WTC11 (cell line): ENCODE measurements at regions not wholly inside any gene's neighbourhood (a gene's known extent, or its start where the extent isn't known, plus 50 kb on each side); places are given as distances from the start of the nearest gene placed in this dataset.

ENCODE experiments used
- ATAC-seq: fragments of 200-7000 bp; cut with Tn5 transposase; 2 replicates; pipeline ENCODE4 v1.10.0; 2021; ENCODE audit warnings: mild to moderate bottlenecking, moderate library complexity
- CTCF ChIA-PET: fragments of 300-600 bp; sonication (Branson Sonifier 250); formaldehyde crosslinking; loops from one replicate; lab custom pipeline; 2021; ENCODE audit warnings: antibody characterized with exemption; lab: Charles Lee
- POLR2A ChIA-PET: fragments of 350-600 bp; sonication (Branson Sonifier 250); formaldehyde crosslinking; loops from one replicate; lab custom pipeline; 2021; ENCODE audit warnings: antibody characterized with exemption; lab: Charles Lee
- DNase-seq: peaks from one replicate; pipeline ENCODE4 v3.0.0; 2021; ENCODE audit warnings: low spot score
- H3K27ac Mint-ChIP-seq: 2 replicates; pipeline ENCODE4 v1.8.0; 2021; ENCODE audit warnings: mixed read lengths
- H3K27me3 Mint-ChIP-seq: 2 replicates; pipeline ENCODE4 v1.8.0; 2021; ENCODE audit warnings: low read depth, mild to moderate bottlenecking, moderate library complexity, mixed read lengths
- H3K36me3 Mint-ChIP-seq: 2 replicates; pipeline ENCODE4 v1.8.0; 2021; ENCODE audit warnings: mixed read lengths
- H3K4me1 Mint-ChIP-seq: 2 replicates; pipeline ENCODE4 v1.8.0; 2022; ENCODE audit warnings: mixed read lengths
- H3K4me3 Mint-ChIP-seq: 2 replicates; pipeline ENCODE4 v1.8.0; 2021; ENCODE audit warnings: mild to moderate bottlenecking, moderate library complexity, mixed read lengths
- H3K9me3 Mint-ChIP-seq: 2 replicates; pipeline ENCODE4 v1.8.0; 2021; ENCODE audit warnings: mixed read lengths
- CBFB ChIP-seq: sonication (generic); formaldehyde crosslinking; IDR thresholded peaks from 2 replicates; pipeline ENCODE4 v1.8.1; 2022; ENCODE audit warnings: mild to moderate bottlenecking, low read depth, missing genetic modification reagents
- ETV6 ChIP-seq: sonication (generic); formaldehyde crosslinking; IDR thresholded peaks from 2 replicates; pipeline ENCODE4 v1.8.1; 2022; ENCODE audit warnings: mild to moderate bottlenecking, missing genetic modification reagents
- FOXK1 ChIP-seq: sonication (generic); formaldehyde crosslinking; IDR thresholded peaks from 2 replicates; pipeline ENCODE4 v1.8.0; 2022; ENCODE audit warnings: mild to moderate bottlenecking, moderate library complexity, missing genetic modification reagents
- GRHL2 ChIP-seq: fragments of 250-450 bp; sonication (Bioruptor Pico); IDR thresholded peaks from 2 replicates; pipeline ENCODE4 v1.8.0; 2022; ENCODE audit warnings: mild to moderate bottlenecking, moderate library complexity; ENCODE audit not compliant: insufficient replicate concordance, severe bottlenecking
- IRF2 ChIP-seq: sonication (generic); formaldehyde crosslinking; IDR thresholded peaks from 2 replicates; pipeline ENCODE4 v1.8.0; 2022; ENCODE audit warnings: low read depth, missing genetic modification reagents, borderline replicate concordance
- JAZF1 ChIP-seq: fragments of 250-450 bp; sonication (Bioruptor Pico); IDR thresholded peaks from 2 replicates; pipeline ENCODE4 v1.9.0; 2021; ENCODE audit warnings: moderate library complexity, mild to moderate bottlenecking, inconsistent platforms
- MYBL2 ChIP-seq: sonication (generic); formaldehyde crosslinking; IDR thresholded peaks from 2 replicates; pipeline ENCODE4 v1.8.1; 2023; ENCODE audit warnings: mild to moderate bottlenecking, moderate library complexity, missing genetic modification reagents
- NFE2L1 ChIP-seq: sonication (generic); formaldehyde crosslinking; IDR thresholded peaks from 2 replicates; pipeline ENCODE4 v1.8.1; 2023; ENCODE audit warnings: missing genetic modification reagents
- NFYB ChIP-seq: sonication (generic); formaldehyde crosslinking; conservative IDR thresholded peaks from 2 replicates; pipeline ENCODE4 v1.8.0; 2022; ENCODE audit warnings: low read depth, missing genetic modification reagents
- OVOL2 ChIP-seq: fragments of 250-450 bp; sonication (Bioruptor Pico); IDR thresholded peaks from 2 replicates; pipeline ENCODE4 v1.9.0; 2021; ENCODE audit warnings: mild to moderate bottlenecking, borderline replicate concordance
- TCF7 ChIP-seq: sonication (generic); formaldehyde crosslinking; IDR thresholded peaks from 2 replicates; pipeline ENCODE4 v1.8.0; 2022; ENCODE audit warnings: mild to moderate bottlenecking, low read depth, missing genetic modification reagents, moderate library complexity
- ZBTB21 ChIP-seq: sonication (generic); formaldehyde crosslinking; IDR thresholded peaks from 2 replicates; pipeline ENCODE4 v1.8.1; 2023; ENCODE audit warnings: mild to moderate bottlenecking, missing genetic modification reagents, borderline replicate concordance
- ZNF121 ChIP-seq: sonication (generic); formaldehyde crosslinking; IDR thresholded peaks from 2 replicates; pipeline ENCODE4 v1.8.0; 2023; ENCODE audit warnings: missing genetic modification reagents
- ZNF219 ChIP-seq: sonication (generic); formaldehyde crosslinking; IDR thresholded peaks from 2 replicates; pipeline ENCODE4 v1.8.0; 2023; ENCODE audit warnings: missing genetic modification reagents, mild to moderate bottlenecking, borderline replicate concordance
- TF ChIP-seq, protein P1 (sequence below): sonication (generic); formaldehyde crosslinking; IDR thresholded peaks from 2 replicates; pipeline ENCODE4 v1.8.0; 2023; ENCODE audit warnings: mild to moderate bottlenecking, missing genetic modification reagents
- TF ChIP-seq, protein P2 (sequence below): fragments of 250-450 bp; sonication (Bioruptor Pico); IDR thresholded peaks from 2 replicates; pipeline ENCODE4 v1.9.0; 2021; ENCODE audit warnings: moderate library complexity, mild to moderate bottlenecking, inconsistent platforms, borderline replicate concordance
- TF ChIP-seq, protein P3 (sequence below): sonication (generic); formaldehyde crosslinking; IDR thresholded peaks from 2 replicates; pipeline ENCODE4 v1.8.0; 2023; ENCODE audit warnings: missing genetic modification reagents

DNA sequence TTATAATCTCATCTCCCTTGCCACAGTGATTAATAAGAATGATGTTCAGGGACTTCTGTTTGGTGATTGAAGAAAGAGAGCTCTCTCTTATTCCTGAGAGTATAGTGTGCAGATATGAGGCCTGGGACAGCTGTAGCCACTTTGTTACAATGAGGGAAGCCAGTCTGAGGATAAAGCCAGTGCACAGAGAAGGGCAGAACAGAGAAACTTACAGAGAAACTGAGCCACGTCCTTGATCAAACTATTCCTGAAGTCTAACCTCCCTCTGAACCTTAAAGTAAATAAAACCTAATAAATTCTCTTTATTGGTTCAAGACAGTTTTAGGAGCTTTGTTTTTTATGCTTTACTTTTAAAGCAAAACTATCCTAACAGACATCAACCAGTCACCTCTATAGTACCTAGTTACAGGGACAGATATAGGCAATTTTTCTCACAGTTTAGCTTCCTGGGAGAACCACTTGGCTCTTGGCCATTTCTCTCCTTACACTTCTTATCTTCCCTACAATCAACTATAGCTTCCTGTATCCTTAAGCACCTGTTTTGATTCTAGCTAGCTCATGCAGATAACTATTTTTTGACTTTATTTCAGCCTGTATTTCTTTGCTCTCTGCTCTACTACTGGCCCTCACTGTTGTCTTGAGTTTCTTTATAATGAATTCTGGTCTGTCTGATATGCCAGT lies 284.4 kb downstream of the SHQ1 start (continued):
- TF ChIP-seq, protein P1, sequence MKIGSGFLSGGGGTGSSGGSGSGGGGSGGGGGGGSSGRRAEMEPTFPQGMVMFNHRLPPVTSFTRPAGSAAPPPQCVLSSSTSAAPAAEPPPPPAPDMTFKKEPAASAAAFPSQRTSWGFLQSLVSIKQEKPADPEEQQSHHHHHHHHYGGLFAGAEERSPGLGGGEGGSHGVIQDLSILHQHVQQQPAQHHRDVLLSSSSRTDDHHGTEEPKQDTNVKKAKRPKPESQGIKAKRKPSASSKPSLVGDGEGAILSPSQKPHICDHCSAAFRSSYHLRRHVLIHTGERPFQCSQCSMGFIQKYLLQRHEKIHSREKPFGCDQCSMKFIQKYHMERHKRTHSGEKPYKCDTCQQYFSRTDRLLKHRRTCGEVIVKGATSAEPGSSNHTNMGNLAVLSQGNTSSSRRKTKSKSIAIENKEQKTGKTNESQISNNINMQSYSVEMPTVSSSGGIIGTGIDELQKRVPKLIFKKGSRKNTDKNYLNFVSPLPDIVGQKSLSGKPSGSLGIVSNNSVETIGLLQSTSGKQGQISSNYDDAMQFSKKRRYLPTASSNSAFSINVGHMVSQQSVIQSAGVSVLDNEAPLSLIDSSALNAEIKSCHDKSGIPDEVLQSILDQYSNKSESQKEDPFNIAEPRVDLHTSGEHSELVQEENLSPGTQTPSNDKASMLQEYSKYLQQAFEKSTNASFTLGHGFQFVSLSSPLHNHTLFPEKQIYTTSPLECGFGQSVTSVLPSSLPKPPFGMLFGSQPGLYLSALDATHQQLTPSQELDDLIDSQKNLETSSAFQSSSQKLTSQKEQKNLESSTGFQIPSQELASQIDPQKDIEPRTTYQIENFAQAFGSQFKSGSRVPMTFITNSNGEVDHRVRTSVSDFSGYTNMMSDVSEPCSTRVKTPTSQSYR (CRISPR knock-in tag): no peak

DNA sequence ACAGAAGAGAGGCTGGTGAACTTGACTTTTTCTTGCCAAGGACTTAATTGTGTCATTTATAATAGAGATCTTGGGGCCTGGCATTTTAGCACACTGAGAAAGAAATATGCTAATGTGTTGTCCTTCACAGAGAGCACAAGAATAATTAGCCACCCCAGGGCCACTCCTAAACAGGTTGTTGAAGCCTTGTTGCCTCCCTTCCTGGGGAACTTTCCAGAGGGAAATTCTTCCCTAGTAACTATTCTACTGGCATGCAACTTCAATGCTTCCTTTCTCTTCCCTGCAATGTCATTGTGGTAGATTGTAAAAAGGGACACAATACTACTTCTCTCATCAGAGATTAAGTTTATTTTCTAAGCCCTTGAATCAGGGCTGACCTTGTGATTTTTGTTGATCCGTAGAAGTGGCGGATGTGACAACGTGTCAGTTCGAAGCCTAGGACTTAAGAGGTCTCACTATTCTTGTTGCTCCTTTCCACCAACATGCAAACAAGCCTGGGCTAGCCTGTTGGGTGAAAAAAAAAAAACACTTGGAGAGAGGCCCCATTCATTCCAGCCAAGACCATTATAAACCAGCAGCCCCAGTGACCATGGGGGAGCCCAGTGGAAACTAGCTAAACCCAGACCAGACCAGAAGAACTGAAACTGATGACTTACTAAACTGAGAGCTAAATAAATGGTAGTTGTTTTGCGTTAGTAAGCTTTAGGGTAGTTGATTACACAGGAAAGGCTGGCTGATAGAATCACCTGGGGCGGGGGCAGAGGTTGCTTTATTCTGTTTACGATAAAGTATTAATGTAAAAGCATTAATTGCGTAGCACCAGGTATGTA lies 287.2 kb downstream of the SHQ1 start:
- Mint-ChIP-seq H3K27ac (peak overlapping the region; percentile 99), H3K27me3 (peaks cover 3% of the 10 kb centered on the region; the same call in 1 of the 2 replicates), H3K4me1 (peaks cover 33% of the 10 kb centered on the region), H3K9me3 (peaks cover 22% of the 10 kb centered on the region), H3K4me3 (no peak overlapping the region), H3K36me3 (peaks cover 32% of the 10 kb centered on the region)
- TF ChIP-seq JAZF1 (CRISPR knock-in tag): no peak
- TF ChIP-seq ETV6 (CRISPR knock-in tag): 0 out of 2 replicates have a peak, but pooled peaks have one; percentile 52
- CTCF ChIA-PET: no interaction called here
- ATAC-seq (peak; percentile 80), DNase-seq (no peak)
- POLR2A ChIA-PET: interaction anchor here (0.7 kb wide), 1 partner anchor 272 kb away, joined by 3 read pairs; no protein-coding TSS in a partner anchor

DNA sequence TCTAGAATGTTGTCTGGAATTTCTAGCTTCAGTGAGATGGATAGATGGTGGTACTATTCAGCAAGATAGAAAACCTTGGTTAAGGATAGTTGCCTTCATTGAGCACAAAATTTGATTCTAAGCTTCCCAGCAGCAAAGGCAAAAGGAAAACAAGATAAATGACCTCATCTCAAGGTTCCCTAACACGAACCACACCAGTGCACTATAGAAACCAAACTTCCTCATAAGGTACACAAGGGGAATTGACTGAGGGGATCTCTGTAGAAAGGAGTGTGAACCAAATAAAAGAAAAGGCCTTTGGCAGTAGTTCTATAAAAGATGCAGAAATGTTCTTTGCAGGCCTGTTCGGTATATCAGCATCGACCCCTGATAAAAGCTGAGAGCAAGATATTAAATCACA lies 288.9 kb downstream of the SHQ1 start:
- Mint-ChIP-seq H3K4me1 (peaks cover 25% of the 10 kb centered on the region), H3K4me3 (no peak overlapping the region), H3K36me3 (peaks cover 32% of the 10 kb centered on the region), H3K9me3 (peaks cover 22% of the 10 kb centered on the region), H3K27ac (no peak overlapping the region), H3K27me3 (peaks cover 3% of the 10 kb centered on the region; the same call in 1 of the 2 replicates)
- ATAC-seq: no peak
- no peak for DNase-seq
- ChIA-PET POLR2A (no interaction called here), CTCF (interaction anchor here (0.7 kb wide), 1 partner anchor 24 kb away, joined by 3 read pairs; no protein-coding TSS in a partner anchor)
- TF ChIP-seq MYBL2 (CRISPR knock-in tag) (no peak), TCF7 (CRISPR knock-in tag) (no peak), ZNF121 (CRISPR knock-in tag) (no peak), GRHL2 (CRISPR knock-in tag) (no peak), FOXK1 (no peak)
- TF ChIP-seq, protein P2, sequence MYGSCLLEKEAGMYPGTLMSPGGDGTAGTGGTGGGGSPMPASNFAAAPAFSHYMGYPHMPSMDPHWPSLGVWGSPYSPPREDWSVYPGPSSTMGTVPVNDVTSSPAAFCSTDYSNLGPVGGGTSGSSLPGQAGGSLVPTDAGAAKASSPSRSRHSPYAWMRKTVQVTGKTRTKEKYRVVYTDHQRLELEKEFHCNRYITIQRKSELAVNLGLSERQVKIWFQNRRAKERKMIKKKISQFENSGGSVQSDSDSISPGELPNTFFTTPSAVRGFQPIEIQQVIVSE (CRISPR knock-in tag): no peak
- TF ChIP-seq, protein P3, sequence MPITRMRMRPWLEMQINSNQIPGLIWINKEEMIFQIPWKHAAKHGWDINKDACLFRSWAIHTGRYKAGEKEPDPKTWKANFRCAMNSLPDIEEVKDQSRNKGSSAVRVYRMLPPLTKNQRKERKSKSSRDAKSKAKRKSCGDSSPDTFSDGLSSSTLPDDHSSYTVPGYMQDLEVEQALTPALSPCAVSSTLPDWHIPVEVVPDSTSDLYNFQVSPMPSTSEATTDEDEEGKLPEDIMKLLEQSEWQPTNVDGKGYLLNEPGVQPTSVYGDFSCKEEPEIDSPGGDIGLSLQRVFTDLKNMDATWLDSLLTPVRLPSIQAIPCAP: no peak

DNA sequence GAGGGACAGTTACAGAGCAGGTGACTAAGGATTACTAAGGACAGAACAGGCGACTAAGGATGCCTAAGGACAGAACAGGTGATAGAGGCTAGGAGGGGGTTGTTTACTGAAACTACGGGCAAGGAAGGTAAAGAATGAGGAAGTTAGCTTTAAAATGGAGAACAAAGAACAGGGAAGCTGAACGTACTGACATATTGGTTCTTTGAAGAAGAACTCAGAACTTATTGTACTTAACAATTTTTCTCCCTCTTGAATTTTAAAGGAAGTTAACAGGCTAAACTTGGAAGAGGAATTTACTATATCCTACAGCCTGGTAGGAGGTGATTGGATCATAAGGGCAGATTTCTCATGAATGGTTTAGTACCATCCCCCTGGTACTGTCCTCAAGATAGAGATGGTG lies 290.2 kb downstream of the SHQ1 start:
- CTCF ChIA-PET: no interaction called here
- Mint-ChIP-seq H3K36me3 (peaks cover 26% of the 10 kb centered on the region), H3K27me3 (peaks cover 3% of the 10 kb centered on the region; the same call in 1 of the 2 replicates), H3K9me3 (peaks cover 18% of the 10 kb centered on the region), H3K4me1 (peaks cover 26% of the 10 kb centered on the region), H3K27ac (no peak overlapping the region), H3K4me3 (no peak overlapping the region)
- POLR2A ChIA-PET: no interaction called here
- ATAC-seq: no peak
- TF ChIP-seq ZBTB21 (CRISPR knock-in tag) (no peak), IRF2 (CRISPR knock-in tag) (no peak), NFYB (CRISPR knock-in tag) (no peak), CBFB (no peak), NFE2L1 (CRISPR knock-in tag) (no peak), ZNF219 (CRISPR knock-in tag) (no peak), ETV6 (CRISPR knock-in tag) (no peak), OVOL2 (CRISPR knock-in tag) (no peak)
- TF ChIP-seq, protein P2 (CRISPR knock-in tag): no peak
- DNase-seq: no peak
